ENCODE measurements at regions not wholly inside any gene's neighbourhood (a gene's known extent, or its start where the extent isn't known, plus 50 kb on each side); places are given as distances from the start of the nearest gene placed in this dataset.

DNA sequence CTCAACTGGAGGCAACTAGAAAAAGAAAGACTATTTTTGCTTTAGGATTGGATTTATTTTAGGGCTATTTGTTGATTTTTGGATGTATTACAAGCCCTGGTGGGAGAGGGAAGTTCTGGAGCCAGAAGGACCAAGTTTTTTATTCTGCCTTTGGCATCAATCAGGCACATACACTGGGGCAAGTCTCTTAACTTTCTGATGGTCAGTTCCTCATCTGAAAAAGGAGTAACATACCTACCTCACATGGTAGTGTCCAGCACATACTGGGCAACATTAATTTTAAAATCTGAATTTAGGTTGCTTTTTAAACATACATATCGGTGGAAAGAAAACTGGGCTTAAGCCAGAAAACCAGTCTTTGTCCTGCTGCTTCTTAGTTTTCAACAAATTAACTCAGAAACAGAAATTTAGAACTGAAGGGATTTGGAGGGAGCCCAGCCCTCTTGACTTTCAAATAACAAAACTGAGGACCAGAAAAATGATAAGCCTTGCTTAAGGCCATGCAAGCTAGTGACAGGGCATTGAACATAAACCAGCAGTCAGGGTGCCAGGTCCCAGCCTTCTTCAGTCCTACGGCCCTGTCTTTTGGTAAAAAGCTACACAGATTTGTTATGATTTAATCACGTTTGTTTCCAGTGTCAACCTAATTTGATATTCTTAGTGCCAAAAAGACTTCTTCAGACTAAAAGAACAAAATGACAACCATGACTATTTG lies 90.2 kb upstream of the SLC38A2 start:
- no peak for DNase-seq

DNA sequence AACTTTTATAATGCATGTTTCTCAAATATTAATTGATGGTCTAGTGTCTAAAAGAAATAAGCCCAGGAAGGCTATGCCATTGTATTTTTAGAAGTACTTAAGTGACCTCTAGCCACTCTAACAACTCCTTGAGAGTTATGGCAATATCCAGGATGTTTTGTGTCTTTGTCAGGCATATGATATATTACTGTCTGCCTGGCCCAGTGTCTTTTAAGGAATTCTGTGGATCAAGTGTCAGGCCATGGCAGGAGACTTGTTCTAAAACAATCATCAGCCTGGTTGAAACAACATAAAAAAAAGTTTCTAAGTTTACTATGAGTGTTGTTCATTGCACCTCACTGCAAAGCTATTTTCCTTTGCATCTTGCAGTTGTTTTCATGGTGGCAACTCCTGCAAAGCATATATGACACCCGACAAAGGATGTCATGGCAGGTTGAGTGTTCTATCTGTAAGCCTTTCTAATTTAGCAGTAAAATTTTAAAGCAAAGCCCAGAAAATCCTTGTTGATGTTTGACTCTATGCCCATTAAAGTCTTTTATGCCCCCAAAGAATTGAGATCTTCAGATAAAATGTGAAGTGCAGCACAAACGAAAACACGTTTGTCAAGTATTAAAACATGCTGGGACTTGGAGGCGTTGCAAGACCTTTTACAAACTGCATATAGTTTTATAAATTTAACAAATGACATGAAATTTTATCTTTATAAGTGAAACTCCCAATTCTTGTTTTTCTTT lies 89.5 kb upstream of the SLC38A2 start:
- DNase-seq: no peak

DNA sequence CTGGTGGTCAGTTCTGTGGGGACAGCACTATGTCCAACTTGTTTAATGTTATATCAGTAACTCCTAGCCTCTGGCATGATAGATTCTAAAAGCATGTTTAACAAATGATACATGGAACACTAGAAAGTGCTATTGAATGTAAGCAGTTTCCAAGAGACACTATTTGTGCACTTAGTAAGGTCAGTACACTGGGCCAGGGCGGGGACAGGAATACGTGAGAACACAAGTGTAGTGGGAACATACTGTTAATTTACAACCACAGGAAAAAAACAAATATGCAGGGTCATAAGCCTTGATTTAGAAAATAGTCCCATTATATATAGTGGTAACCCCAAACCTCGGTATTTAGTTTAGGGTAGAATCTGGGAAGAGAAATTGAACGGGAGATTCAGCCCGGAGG lies 88.9 kb upstream of the SLC38A2 start:
- no peak for DNase-seq

DNA sequence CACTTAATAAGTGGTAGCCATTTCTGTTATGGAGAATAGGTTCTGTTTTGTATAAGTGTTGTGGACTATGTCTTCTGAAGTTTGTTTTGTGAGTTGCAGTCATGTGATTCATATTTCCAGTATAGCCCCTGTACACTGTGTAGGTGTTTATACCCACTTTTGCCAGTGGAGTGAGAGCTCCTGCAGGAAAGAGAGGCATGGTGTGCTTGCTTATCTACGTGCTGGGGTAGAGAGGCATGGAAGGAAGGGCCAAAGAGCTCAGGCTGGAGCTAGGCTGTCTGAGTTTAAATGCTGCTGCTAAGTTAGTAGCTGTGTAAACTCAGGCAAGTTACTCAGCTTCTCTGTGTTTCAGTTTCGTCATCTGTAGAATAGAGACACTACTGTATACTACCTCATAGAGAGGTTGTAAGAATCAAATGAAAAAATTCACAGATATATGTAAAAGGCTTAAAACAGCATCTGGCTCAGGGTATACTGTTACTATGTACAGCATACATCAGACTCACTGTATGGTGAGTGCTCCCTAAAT lies 88.2 kb upstream of the SLC38A2 start:
- DNase-seq: no peak

DNA sequence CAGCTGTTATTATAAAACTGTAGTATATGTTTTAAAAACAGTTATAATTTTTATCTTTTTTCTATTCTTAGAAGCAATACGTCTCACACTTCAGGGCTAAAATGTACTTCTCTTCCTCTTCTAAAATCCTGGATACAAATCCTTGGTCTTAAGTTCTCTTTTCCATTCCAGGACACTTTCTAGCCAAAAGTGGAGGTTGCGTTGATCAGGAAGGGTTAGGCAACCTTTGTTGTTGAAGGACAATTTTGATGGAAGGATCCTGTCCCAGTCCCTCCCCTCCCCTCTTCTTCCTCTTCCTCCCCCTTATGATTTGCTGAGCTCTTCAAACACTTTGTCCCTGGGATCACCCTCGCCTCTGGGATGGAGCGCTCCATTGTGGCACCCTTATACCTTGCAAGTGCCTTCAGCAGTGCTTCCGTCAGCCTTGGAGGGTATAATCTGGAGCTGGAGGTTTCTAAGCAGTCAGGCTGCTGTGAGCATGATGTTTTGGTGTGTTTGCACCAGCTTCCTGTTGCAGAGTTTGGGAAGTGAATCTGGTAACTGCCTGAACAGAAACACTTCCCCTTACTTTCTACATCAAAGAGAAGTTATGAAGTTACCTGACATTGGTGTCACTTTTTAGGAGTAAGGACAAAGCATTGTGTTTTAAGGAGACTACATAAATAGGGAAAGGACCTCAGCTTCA lies 87.4 kb upstream of the SLC38A2 start:
- peak; percentile 58 for DNase-seq

DNA sequence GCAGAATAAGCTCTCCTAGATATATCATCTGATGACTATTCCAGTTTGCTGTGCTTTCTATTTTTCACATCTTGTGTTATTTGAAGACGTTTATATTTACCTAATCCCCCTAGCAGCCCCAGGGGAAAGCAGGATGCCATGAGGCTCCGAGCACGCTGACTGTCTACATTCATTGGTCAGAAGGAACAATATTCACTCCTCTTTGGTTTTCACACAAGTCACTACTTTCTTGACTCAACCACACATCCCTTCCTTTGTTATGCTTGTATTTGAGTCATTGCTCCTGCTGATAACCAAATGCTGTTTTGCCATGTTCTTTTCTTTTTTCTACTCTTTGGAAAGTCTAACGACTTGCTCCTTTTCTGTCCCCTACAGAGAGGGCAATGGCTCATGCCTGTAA lies 86.5 kb upstream of the SLC38A2 start:
- DNase-seq: no peak

DNA sequence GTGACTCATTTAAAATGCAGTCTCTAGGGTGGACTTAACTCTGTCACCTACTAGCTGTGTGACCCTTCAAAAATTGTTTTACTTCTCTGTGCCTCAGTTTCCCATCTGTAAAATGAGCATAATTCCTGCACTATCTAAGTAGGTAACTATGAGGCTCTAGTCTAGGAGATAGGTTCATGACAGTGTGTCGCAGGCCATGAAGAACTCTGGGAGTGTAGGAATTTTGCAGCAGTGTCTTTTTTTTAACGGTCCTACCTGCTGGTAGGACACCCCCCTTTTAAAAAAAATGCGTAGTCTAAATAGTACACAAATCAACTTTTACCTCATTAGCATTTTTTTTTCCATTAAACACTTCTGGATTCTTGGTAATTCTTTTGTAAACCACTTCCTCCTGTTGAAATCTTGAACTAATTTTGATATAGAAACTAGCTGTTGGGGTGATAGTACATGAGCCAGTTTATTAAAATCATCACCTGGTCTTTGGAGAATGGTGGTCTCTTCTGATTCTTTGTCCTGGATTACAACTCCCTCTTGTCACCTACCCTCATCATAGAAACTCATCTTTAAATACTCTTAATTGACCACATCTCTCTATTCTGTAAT lies 86.0 kb upstream of the SLC38A2 start:
- no peak for DNase-seq

DNA sequence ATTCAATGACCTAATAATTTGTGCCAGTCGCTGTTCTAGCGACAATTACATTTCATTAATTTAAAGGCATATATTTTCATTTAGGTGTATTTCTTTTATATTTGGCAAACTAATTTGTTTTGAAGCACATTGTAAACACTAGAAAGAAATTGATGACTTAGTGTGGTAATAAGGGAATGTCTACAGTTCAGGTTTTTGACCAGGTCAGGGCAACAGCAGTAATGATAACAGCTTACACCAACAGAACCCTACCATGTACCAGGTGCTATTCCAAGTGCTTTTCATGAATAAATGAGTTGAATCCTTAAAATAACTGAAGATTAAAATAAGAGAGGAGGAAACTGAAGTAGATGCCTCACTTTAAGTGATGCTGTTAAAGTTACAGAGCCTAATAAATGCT lies 85.4 kb upstream of the SLC38A2 start:
- DNase-seq: no peak

DNA sequence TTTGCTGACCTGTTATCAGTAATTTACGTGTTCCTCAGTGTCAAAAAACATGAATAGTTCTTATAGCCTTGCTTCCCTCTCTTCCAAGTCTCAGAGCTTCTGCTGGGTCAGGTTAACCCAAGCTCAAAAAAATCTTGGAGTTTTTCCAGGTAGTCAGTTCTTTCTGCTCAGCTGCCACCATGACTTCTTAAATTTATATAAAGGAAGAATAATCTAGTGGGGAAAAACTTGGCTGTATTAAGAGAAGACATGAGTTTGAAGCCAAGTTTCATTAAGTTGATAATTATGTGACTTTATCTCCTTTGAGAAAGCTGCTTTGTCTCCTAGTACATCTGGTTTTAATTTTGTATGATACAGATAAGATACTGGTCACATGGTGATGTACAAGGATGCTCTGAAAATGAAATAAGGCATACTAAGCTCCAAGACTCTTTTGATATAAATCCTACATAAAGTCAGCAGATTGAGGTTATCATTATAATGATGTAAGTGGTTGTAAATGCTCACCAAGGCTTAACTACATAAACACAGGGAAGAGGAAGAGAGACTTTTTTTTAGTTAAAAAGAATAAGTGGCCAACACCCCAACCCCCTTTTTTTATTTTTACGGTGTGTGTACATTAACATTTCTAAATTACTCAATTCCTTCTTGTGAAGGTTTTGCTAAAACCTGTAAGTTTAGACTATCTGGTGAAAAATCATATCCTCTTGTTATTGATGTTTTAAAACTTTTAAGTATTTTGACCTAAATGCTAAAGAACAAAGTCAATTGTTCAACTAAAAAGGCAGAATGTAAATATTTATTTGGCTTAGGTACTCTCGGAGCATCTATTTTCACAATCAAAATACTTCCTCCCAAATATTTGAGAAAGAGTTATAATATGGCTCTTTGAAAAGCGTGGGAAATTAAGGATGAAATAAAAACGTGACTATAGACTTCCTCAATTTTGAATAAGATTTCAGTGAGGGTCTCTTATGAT lies 84.1 kb upstream of the SLC38A2 start:
- no peak for DNase-seq

DNA sequence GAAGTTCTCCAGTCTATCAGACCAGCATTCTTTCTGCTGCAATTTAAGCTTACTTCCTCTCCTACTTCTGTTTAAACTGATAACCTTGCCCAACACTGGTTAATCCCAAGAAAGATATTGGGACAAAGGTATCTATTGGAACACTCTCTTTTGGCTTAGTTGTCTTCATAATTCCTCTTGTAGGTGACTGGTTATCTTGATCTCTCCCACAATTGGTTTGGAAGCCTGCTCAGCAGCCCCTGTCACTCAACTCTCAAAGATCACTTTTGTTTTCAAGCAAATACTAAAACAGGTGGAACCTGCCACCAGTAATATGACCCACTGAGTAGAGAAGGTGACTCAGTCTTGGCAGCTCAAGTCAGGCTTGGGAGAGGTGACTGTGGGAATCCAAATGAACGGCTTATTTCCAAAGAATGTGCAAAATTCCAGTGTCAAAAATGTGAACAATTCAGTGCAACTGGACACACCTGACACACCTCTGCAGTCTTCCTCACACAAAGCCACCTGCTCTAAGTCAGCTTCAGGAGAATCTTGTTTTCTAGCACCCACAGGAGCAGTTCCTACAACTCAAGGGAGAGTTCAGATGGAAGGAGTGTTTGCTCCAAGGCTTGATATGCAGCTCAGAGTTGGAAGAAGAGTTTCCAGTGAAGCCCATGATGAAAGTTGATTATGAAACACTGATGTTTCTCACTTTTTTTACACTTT lies 83.2 kb upstream of the SLC38A2 start:
- no peak for DNase-seq

DNA sequence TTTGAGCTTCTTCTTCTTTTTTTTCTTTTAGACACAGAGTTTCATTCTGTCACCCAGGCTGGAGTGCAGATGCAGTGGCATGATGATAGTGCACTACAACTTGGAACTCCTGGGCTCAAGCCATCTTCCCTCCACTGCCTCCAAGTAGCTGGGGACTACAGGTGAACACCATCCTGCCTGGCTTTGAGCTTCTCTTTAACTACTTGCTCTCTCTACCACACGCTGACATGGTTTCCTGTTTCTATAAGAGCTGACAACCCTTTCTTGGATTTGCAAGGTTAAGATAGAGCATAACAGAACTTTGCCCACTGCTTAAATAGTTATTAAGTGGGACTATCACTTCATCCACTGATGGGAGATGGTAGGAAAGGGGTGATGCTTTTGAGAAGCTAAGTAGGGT lies 82.4 kb upstream of the SLC38A2 start:
- no peak for DNase-seq

DNA sequence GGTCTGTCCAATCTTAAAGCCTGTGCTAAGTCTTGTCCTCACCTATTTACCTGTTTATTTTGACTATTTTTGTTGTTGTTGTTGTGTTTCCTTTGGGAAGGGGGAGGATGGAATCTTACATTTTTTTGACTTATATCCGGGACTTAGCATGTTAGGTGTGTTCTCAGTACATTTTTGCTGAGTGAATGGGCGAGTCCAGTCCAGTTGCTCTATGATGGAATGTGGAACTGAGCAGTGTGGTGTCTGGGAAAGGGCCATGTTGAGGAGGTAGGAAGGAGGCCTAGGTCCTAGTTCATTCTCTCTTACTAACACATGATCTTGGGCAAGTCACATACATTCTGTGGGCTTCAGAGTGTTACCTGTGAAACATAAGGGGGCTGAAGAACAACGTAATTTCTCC lies 80.9 kb upstream of the SLC38A2 start:
- no peak for DNase-seq

DNA sequence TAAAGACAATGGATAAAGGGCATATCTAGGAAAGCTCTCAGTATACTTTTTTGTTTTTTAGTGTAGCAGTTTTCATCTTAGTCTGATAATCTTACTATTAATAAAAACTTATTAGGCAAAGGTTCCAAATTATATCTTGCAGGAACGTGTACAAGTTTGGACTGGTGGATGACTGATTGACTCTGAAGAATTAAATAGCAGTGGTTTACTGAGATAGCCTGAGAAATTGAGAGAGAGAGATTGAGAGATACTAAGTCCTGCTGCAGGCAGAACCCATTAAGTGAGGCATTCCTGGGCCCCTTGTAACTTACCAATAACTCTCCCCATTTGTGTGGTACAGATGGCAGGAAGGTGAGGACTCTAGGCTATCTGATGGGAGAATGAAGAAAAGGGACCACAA lies 80.2 kb upstream of the SLC38A2 start:
- no peak for DNase-seq

DNA sequence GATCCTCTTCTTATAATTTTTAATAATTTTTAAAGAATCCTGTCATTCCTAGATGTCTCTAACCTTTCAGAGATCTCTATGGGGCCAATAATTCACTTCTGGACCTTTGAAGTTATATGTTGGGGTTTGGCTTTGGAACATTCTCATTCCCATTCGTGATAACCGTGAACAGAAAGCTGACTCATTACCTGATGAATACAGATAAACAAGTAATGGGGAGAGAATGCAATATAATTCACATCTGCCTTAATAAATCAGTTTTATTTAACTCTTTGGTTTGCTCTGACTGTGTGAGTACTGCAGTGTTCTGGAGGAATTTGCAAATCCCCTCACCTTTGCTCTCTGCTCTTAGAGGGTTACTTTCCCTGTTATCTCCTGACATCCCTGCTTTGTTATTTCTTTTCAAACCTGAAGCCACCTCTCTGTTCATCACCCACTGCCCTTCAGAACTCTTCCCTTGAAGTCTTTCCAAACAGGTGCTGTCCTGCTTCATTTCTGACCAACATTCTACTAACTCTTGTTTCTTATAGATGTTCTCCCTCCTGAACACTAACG lies 79.6 kb upstream of the SLC38A2 start:
- no peak for DNase-seq

DNA sequence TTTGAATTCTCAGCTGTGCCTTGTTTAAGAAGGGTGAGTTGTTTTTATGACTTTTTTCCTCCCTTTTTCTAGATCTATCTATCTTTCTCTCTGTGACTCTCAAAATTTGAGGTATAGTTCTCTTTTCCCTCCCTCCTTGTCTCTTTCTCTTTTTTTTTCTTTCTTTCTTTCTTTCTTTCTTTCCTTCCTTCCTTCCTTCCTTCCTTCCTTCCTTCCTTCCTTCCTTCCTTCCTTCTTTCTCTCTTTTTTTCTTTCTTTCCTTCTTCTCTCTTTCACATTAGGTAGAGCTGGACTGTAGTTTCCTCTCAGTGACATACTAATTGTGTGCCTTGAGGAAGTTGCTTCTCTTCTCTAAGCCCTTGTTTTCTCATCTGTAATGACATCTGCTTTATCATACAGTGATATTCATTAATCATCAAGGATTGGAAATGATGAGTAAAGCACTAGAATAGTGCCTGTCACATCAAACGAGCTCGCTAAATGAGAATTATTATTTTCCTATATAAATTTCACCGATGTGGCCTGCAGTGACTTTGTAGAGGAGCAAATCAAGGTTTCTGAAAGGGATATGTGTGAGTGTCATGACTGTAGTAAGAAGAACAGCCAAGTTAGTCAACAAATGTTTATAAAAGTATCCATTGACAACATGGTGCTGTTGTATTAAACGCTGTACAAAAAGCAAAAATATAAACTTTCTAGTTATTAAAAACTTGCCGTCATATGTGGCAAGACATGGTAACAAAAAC lies 78.9 kb upstream of the SLC38A2 start:
- DNase-seq: no peak

DNA sequence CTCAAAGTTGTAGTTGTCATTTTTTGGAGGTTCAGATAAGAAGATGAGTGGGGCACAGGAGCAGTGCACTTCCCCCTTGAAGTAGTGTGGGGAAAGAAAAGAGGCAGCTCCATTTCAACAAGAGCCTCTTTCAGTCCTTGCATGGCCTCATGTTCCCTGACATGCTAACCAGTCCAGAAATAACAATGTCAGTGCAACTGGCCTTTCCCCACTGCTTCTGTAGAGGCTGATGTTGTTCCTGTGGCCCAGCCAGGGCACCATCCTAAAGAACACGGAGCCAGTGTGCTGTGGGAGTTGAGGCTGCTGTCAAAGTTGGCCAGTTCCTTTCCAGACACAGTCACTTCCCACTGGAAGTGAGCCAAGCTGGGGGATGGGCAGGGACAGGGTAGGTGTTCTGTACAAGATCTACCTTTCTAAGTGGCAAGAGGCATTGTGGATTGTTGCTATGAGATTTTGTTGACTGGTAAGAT lies 77.7 kb upstream of the SLC38A2 start:
- DNase-seq: no peak

DNA sequence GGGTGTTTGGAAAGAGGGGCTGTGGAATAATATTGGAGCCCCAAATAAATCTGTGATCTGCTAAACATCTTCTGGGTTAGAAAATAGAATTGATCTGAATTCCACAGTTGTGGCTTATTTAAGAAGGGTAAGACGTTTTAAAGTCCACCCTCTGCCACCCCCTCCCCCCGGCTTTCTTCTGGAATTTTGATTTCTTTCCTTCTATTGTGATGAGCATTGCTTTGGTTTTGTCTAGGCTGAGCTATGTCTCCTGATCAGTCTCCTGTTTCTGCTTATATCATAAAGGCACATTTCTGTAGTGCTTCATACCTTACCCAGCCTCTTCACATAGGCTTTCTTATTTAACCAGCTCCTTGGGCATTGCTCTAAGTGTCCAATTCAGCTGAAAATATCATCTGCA lies 77.3 kb upstream of the SLC38A2 start:
- no peak for DNase-seq

DNA sequence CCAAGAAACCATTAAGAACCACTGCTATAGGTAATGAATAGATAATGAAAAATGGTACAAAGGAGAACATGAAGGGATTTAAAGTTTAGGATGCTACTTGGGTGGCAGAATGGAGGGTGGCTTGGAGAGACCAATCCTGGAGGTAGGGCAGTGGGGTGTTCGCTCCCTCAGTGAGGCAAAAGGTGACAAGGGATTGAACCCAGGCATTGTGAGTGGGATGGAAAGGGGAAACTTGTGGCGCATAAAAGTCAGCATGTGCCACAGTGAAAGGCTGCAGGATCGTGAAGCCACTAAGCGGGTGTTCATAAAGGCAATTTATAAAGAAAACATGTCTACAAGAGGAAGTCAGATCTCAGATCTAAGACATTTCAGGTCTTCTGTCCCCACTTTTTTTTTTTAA lies 76.7 kb upstream of the SLC38A2 start:
- no peak for DNase-seq

DNA sequence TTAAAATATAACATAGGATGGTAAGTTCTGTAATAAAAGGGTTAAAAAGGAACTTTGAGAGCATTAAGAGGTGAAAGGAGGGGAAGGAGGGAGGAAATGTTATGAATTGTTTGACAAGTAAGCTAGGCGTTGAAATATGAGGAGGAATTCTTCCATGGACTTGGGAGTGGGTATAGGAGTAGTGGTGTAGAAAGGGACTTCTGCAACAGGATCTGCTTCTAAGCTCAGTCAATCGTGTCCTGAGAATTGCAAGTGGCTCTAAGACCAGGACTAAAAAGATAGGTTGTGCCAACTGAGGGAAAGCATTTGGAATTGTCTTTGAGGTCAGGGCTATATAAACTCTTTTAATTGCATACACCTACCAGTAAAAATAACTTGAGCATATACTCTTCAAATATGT lies 74.1 kb upstream of the SLC38A2 start:
- no peak for DNase-seq

DNA sequence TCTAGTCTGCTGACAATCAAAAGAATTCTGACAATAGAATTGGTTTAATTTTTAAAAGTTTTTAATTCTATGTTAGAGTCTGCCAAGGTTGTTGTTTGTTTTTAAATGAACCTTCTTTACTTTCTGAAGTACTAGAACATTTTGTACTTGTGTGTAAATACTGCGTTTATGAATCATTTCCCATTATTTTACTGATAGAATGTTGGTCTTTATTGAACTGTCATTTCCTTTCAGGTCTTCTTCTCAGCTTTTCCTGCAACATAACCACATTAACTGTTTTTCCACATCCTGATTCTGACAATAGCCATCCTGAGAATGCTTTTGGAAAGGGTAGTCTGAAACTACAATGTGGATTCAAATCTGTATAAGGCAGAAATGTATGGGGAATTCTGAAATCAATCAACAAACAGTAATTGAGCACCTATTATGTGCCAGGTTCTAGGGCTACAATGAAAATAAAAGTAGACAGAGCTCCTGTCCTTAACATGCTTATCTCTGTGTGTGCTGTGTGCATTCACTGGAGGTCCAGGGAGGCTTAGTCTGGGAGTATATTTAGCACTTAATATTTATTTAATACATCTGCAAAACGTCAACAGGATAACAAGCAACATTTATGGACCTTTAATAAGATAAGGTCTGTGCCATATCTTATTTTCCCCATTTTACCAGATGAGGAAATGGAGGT lies 73.1 kb upstream of the SLC38A2 start:
- DNase-seq: no peak

Measured in suppressor macrophage treated with lipopolysaccharide for 4 hours (primary cell).